ENCODE measurements at regions not wholly inside any gene's neighbourhood (a gene's known extent, or its start where the extent isn't known, plus 50 kb on each side); places are given as distances from the start of the nearest gene placed in this dataset.

GRCh38 chr1:4933232-4933631 is 278.8 kb downstream of the AJAP1 start:
- FAIRE-seq = no peak
- intact Hi-C loops (cut with DNase I) = no loop called here
- Histone ChIP-seq H3K9me3 (ENCODE audit: control insufficient read depth in 2 of 3, insufficient read depth in 1 of 3, low read length in 3 of 3) (no peaks in the 10 kb centered on the region), H3K4me3 (ENCODE audit: low read length in 3 of 3) (no peak overlapping the region), H3K27me3 (ENCODE audit: control insufficient read depth, insufficient read depth, low read length) (no peaks in the 10 kb centered on the region), H3K9ac (ENCODE audit: low read length in 3 of 3) (no peak overlapping the region), H3K36me3 (ENCODE audit: control insufficient read depth in 2 of 3, insufficient read depth in 3 of 3, low read length in 3 of 3) (no peaks in the 10 kb centered on the region), H3K4me1 (ENCODE audit: control insufficient read depth in 2 of 3, insufficient read depth in 2 of 3, low read depth in 1 of 3, low read length in 3 of 3) (peaks cover 0 to 3% (median 0%) of the 10 kb centered on the region in 3 donors), H3K27ac (ENCODE audit: low read depth in 2 of 2, low read length in 2 of 2) (no peak overlapping the region)
- TF ChIP-seq CTCF (IDR thresholded peaks at IDR 0.05; ENCODE audit: borderline replicate concordance, extremely low read depth, insufficient read depth) = no peak
- no peak for DNase-seq

GRCh38 chr1:4932311-4933030 is 278.1 kb downstream of the AJAP1 start:
- Histone ChIP-seq H3K36me3 (ENCODE audit: control insufficient read depth in 2 of 3, insufficient read depth in 3 of 3, low read length in 3 of 3) (no peaks in the 10 kb centered on the region), H3K9ac (ENCODE audit: low read length in 3 of 3) (no peak overlapping the region), H3K4me1 (ENCODE audit: control insufficient read depth in 2 of 3, insufficient read depth in 2 of 3, low read depth in 1 of 3, low read length in 3 of 3) (peaks cover 0 to 3% (median 0%) of the 10 kb centered on the region in 3 donors), H3K27ac (ENCODE audit: low read depth in 2 of 2, low read length in 2 of 2) (no peak overlapping the region), H3K4me3 (ENCODE audit: low read length in 3 of 3) (no peak overlapping the region), H3K27me3 (ENCODE audit: control insufficient read depth, insufficient read depth, low read length) (no peaks in the 10 kb centered on the region), H3K9me3 (ENCODE audit: control insufficient read depth in 2 of 3, insufficient read depth in 1 of 3, low read length in 3 of 3) (no peaks in the 10 kb centered on the region)
- intact Hi-C loops (cut with DNase I) = no loop called here
- TF ChIP-seq CTCF (IDR thresholded peaks at IDR 0.05; ENCODE audit: borderline replicate concordance, extremely low read depth, insufficient read depth) = no peak
- FAIRE-seq (no peak), DNase-seq (no peak)

- no peak for DNase-seq
- H3K4me1 ChIP-seq (ENCODE audit: control insufficient read depth in 2 of 3, insufficient read depth in 2 of 3, low read depth in 1 of 3, low read length in 3 of 3) = peaks cover 0 to 3% (median 0%) of the 10 kb centered on the region in 3 donors
- intact Hi-C loops (cut with DNase I) = no loop called here
- H3K27ac ChIP-seq (ENCODE audit: low read depth in 2 of 2, low read length in 2 of 2) = no peak overlapping the region
- no peaks in the 10 kb centered on the region for H3K27me3 ChIP-seq (ENCODE audit: control insufficient read depth, insufficient read depth, low read length)
- TF ChIP-seq CTCF (IDR thresholded peaks at IDR 0.05; ENCODE audit: borderline replicate concordance, extremely low read depth, insufficient read depth) = no peak
- no peaks in the 10 kb centered on the region for H3K36me3 ChIP-seq (ENCODE audit: control insufficient read depth in 2 of 3, insufficient read depth in 3 of 3, low read length in 3 of 3)
- FAIRE-seq = no peak
- no peaks in the 10 kb centered on the region for H3K9me3 ChIP-seq (ENCODE audit: control insufficient read depth in 2 of 3, insufficient read depth in 1 of 3, low read length in 3 of 3)
- H3K9ac ChIP-seq (ENCODE audit: low read length in 3 of 3) = no peak overlapping the region
- no peak overlapping the region for H3K4me3 ChIP-seq (ENCODE audit: low read length in 3 of 3)
These were observed 277.1 kb downstream of the AJAP1 start for GRCh38 chr1:4931486-4931885.

GRCh38 chr1:4928186-4928585 is 273.8 kb downstream of the AJAP1 start:
- DNase-seq = no peak
- FAIRE-seq = no peak
- Histone ChIP-seq H3K27ac (ENCODE audit: low read depth in 2 of 2, low read length in 2 of 2) (no peak overlapping the region), H3K36me3 (ENCODE audit: control insufficient read depth in 2 of 3, insufficient read depth in 3 of 3, low read length in 3 of 3) (no peaks in the 10 kb centered on the region), H3K4me3 (ENCODE audit: low read length in 3 of 3) (no peak overlapping the region), H3K9me3 (ENCODE audit: control insufficient read depth in 2 of 3, insufficient read depth in 1 of 3, low read length in 3 of 3) (no peaks in the 10 kb centered on the region), H3K9ac (ENCODE audit: low read length in 3 of 3) (no peak overlapping the region), H3K4me1 (ENCODE audit: control insufficient read depth in 2 of 3, insufficient read depth in 2 of 3, low read depth in 1 of 3, low read length in 3 of 3) (peaks cover 0 to 3% (median 0%) of the 10 kb centered on the region in 3 donors), H3K27me3 (ENCODE audit: control insufficient read depth, insufficient read depth, low read length) (no peaks in the 10 kb centered on the region)
- no peak for TF ChIP-seq CTCF (IDR thresholded peaks at IDR 0.05; ENCODE audit: borderline replicate concordance, extremely low read depth, insufficient read depth)
- intact Hi-C loops (cut with DNase I) = no loop called here
